HG03045 (cell line): ENCODE measurements at regions not wholly inside any gene's neighbourhood (a gene's known extent, or its start where the extent isn't known, plus 50 kb on each side); places are given as distances from the start of the nearest gene placed in this dataset.
"Not testable (repeated sequence)": the region's sequence is repeated elsewhere in the genome, so short reads cannot be mapped to it uniquely, and the experiment has no call there.

Source experiments
- ATAC-seq: cut with Tn5 transposase; IDR thresholded peaks from one replicate; pipeline ENCODE4 v1.9.1; 2021; ENCODE audit warnings: mild to moderate bottlenecking, moderate library complexity; ENCODE audit not compliant: unreplicated experiment

DNA sequence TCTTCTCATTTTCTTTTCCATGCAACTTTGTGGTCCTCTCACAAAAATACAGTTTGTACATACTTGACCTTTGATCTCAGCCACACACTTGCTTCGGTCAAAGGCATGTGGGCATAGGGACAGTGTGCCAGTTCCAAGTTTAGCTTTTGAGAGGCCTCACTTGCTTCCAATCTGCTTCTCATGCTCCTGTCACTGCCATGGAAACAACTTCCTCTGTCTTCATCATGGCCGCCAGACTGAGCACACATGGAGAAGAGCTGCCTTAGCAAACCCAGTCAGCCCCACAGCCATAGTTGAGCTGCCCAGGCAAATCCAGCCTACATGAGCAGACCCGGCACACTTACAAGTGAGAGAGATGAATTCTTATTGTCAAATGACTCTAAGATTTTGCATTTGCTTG is 138.2 kb upstream of the TUSC1 start:
- ATAC-seq, result no peak

DNA sequence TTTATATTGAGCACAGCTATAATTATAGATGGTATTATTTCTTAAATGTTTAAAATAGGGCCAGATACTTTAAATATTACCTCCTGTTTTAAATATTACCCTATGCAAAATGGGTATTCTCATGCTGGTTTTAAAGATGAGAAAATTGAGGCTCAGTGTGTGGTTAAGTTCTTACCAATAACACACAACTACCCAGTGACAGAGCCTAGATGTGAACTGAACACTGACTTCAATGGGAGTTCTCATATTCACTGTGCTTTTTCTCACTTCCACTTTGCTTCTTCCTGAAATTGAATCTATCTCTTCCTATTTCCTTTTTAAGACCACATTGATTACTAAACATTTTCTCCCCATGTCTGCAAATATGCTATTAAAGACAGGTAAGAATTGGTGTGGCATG is 135.8 kb upstream of the TUSC1 start:
- ATAC-seq, result no peak

DNA sequence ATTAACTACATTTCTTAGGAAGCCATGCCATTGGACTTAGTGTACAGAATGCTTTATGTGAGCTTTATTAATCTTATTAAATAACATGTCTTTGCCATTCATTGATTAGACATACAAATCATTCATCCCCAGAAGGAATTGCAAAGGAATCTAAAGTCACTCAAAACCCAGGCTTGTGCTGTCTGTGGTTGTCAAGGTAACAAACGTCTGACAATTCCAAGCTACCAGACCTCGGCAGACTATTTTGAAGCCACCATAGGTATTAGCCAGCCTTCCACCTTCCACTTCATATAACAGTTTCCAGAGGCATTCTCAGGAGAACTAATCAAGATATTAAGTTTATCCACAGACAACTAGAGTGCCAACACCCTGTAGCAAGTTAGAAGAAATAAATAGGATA is 135.2 kb upstream of the TUSC1 start:
- no peak for ATAC-seq

DNA sequence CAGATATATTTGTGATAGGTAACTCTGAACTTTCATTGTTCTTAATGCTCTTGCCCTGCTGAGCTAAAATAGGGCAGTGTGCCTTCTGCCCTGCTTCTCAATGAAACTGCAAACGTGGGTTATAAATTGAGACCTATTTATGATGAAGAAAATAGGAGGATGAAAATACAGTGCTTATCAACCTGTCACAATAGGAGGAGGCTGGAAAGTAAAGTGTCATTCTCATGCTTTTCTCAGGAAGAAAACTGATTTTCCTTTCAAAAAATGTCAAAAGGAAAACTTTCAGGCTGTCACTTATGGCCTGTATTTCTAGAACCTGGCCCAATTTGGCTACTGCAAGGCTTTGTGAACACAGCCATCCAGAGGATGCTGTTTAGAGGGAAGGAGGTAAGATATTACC is 130.3 kb upstream of the TUSC1 start:
- no peak for ATAC-seq

DNA sequence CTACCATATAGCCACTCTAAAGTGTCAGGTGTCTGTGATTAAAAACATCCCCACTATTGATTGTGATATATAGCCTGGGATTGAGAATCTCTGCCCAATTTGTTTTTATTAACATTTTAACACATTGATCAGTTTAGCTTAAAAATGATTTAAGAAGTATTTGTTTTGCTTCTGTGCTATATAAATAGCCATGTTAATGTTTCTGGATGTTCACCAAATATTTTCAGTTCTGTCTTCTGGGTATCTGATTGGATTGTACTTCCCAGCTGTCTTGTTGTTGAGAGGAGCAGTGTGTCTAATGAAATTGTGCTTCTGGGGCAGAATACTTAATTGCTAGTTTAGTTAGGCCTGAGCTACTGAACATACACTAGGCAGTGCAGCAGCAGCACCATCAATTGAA is 126.6 kb upstream of the TUSC1 start:
- no peak for ATAC-seq

DNA sequence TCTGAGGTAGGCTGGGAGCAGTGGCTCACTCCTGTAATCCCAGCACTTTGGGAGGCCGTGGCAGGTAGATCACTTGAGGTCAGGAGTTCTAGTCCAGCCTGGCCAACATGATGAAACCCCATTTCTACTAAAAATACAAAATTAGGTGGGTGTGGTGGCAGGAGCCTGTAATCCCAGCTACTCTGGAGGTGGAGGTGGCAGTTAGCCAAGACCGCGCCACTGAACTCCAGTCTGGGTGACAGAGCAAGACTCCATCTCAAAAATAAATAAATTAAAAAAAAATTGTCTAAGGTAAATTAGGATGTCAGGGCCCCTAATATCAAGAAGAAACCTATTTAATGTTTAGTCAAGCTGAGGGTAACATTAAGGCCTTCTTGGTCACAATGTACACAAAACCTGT is 123.7 kb upstream of the TUSC1 start:
- not testable (repeated sequence) for ATAC-seq

DNA sequence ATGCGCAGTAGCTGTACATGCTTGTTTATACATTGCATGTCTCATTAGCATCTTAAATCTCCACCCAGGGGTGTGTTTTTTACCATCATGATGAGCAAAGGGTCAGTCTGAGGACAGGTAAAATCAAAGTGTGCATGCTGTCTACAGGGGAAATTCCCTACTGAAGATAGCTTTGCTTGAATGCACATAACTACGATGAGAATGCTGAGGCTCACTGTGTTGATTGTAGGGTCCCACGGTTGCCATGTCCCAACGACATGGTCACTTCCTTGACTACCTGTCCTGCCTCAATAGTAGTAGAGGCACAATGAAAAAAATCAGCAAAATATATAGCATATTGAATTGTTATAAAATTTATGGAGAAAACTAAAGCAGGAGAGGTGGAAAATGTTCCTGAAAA is 95.6 kb upstream of the TUSC1 start:
- no peak for ATAC-seq

DNA sequence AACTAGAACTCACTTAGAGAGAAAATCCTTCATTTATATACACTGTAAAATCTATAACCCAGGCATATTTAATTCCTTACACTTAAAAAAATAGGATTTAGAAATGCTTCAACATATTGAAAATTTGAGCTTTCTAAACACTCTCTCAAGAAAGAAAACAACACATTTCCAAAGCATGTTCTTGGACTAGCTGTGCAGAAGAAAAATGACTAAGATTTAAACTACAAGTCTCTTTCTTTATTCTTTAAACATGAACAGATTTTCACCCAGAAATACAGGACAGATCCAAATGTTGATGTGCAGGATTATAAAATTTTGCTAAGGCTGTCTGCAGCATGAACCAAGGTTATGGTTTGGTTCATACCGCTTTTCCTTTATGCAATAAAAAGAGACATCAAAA is 77.7 kb upstream of the TUSC1 start:
- no peak for ATAC-seq

DNA sequence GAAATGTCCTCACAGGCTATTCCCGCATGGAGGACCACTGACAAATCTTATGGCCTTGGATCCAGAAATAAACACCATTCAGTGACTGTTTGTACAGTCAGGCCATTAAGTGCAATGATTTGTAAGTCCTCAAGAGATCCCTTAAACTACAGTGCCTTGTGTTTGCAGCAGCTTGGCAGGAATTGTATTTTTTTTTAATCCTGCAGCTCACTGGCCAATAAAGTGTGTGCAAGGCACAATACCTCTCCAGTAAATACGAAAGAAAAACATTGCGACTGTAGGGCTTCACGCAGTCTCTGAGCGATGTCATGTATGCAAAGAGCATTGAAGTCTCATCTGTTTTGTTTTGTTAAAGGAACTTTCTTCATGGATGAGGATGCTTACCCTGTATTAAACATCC is 74.2 kb upstream of the TUSC1 start:
- ATAC-seq, result no peak

DNA sequence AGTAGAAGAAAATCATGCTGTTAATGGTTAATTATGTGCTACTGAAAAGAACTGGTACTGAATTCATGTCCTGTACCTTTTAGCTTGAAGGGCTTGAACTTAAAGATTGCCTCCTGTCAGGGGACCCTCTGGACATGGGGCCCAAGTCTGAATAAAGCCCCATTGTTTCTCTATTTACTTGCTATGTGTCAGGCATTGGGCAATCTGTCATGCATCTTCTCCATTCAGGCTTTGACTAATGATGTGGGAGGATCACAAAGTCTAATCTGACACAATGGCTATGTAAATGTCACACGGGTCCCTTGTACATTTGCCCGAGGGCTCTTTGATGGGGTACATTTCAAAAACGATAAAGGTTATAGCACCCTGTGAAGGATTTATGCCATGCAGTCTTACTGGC is 64.0 kb upstream of the TUSC1 start:
- ATAC-seq, result no peak

DNA sequence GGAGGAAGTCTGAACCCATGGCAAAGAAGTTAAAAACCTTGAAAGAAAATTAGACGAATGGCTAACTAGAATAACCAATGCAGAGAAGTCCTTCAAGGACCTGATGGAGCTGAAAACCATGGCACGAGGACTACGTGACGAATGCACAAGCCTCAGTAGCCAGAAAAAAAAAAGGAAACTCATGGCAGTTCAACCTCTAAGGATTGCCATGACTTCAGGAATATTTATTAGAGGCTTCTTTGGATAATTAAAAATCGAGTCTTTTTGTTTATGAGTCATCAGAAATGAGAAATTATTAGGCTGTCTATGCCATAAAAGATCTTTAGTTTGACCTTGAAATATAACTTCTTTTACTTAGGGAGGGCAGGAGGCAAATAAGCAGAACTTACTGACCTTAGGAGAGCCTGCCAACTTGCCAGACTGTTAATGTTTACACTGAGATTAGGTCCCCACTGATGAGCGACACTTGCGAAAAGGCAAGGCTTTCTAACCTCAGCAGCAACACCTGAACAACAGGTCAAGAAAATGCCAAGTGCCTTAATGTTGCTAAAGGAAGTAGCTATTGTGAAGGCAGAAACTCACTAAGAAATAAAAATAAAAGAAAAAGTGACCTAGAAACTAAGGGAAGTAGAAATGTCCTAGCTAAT is 55.2 kb upstream of the TUSC1 start:
- no peak for ATAC-seq

DNA sequence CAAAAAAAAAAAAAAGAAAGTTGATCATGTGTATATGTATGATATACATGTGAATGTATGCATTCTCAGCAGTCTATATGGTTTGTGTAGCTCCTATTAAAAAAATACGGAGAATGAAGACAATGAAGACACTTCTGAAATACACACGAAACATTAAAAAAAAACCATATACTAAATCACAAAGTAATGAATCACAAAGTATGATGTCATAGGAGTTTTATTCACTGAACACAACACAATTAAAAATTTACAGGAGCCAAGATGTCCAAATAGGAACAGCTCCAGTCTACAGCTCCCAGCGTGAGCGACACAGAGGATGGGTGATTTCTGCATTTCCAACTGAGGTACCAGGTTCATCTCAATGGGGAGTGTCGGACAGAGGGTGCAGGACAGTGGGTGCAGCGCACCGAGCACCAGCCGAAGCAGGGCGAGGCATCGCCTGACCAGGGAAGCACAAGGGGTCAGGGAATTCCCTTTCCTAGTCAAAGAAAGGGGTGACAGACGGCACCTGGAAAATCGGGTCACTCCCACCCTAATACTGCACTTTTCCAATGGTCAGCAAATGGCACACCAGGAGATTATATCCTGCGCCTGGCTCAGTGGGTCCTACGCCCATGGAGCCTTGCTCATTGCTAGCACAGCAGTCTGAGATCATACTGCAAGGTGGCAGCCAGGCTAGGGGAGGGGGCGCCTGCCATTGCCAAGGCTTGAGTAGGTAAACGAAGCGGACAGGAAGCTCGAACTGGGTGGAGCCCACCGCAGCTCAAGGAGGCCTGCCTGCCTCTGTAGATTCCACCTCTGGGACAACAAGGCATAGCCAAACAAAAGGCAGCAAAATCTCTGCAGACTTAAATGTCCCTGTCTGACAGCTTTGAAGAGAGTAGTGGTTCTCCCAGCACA is 53.9 kb upstream of the TUSC1 start:
- not testable (repeated sequence) for ATAC-seq
